ENCODE measurements at regions not wholly inside any gene's neighbourhood (a gene's known extent, or its start where the extent isn't known, plus 50 kb on each side); places are given as distances from the start of the nearest gene placed in this dataset.

- no peak overlapping the region for H3K4me3 ChIP-seq (ENCODE audit: low read depth, low read length)
- no peak for DNase-seq (ENCODE audit: low read depth)
- no peak for TF ChIP-seq CTCF (IDR thresholded peaks at IDR 0.05; ENCODE audit: low read depth, low read length, missing control alignments)
Observed at GRCh38 chr13:55199134-55199533, 1941.6 kb upstream of the PRR20A start.

- H3K4me3 ChIP-seq (ENCODE audit: low read depth, low read length) = no peak overlapping the region
- DNase-seq (ENCODE audit: low read depth) = no peak
- no peak for TF ChIP-seq CTCF (IDR thresholded peaks at IDR 0.05; ENCODE audit: low read depth, low read length, missing control alignments)
Observed at GRCh38 chr13:55214841-55215345, 1925.8 kb upstream of the PRR20A start.

GRCh38 chr13:55219538-55219937 is 1921.2 kb upstream of the PRR20A start:
- TF ChIP-seq CTCF (IDR thresholded peaks at IDR 0.05; ENCODE audit: low read depth, low read length, missing control alignments) = no peak
- no peak overlapping the region for H3K4me3 ChIP-seq (ENCODE audit: low read depth, low read length)
- no peak for DNase-seq (ENCODE audit: low read depth)

DNA sequence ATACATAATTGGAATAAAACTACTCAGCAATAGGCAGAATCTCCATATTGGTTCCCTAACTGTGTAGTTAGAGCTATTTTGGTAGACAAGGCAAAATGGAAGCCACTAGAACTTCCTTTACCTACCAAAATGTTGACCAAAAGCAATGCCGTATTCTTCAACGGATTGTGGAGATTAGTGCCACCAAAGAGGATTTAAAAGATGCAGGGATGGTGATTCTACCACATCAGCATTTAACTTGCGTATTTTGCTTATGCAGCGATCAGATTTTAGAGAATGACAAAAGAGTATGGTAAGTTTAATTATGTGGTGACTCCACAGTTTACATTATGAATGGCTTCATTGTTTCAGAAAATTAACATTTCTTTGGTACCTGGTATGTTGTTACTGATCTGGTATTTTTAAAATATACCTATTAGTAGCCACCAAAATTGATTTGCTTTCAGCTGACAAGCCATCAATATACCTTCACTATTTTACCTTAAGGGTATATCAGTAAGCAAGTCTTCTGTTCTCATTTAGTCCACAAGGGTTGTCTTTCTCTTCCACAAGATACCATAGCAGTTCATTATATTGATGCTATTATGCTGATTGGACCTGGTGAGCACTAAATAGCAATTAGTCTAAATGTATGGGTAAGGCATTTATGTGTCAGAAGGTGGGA is 1910.7 kb upstream of the PRR20A start:
- TF ChIP-seq CTCF (IDR thresholded peaks at IDR 0.05; ENCODE audit: low read depth, low read length, missing control alignments) = no peak
- no peak overlapping the region for H3K4me3 ChIP-seq (ENCODE audit: low read depth, low read length)
- DNase-seq (ENCODE audit: low read depth) = no peak

DNA sequence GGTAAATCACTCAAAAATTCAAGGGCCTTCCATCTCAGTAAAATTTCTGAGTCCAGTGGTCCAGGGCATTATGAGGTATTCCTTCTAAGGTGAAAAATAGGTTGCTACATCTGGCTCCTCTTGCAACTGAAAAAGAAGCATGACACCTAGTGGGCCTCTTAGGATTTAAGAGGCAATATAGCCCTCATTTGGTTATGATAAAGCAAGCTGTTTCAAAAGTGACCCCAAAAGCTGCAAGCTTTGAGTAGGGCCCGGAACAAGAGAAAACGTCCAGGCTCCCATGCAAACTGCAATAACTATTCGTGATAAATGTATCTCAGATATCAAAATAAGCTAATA is 1910.2 kb upstream of the PRR20A start:
- TF ChIP-seq CTCF (IDR thresholded peaks at IDR 0.05; ENCODE audit: low read depth, low read length, missing control alignments) = no peak
- H3K4me3 ChIP-seq (ENCODE audit: low read depth, low read length) = no peak overlapping the region
- no peak for DNase-seq (ENCODE audit: low read depth)

GRCh38 chr13:55234311-55234710 is 1906.4 kb upstream of the PRR20A start:
- no peak for DNase-seq (ENCODE audit: low read depth)
- H3K4me3 ChIP-seq (ENCODE audit: low read depth, low read length) = no peak overlapping the region
- TF ChIP-seq CTCF (IDR thresholded peaks at IDR 0.05; ENCODE audit: low read depth, low read length, missing control alignments) = no peak

- no peak overlapping the region for H3K4me3 ChIP-seq (ENCODE audit: low read depth, low read length)
- no peak for TF ChIP-seq CTCF (IDR thresholded peaks at IDR 0.05; ENCODE audit: low read depth, low read length, missing control alignments)
- no peak for DNase-seq (ENCODE audit: low read depth)
Observed at GRCh38 chr13:55245005-55245644, 1895.6 kb upstream of the PRR20A start.
